B cell (primary cell): ENCODE measurements at regions not wholly inside any gene's neighbourhood (a gene's known extent, or its start where the extent isn't known, plus 50 kb on each side); places are given as distances from the start of the nearest gene placed in this dataset.

Source experiments
- ATAC-seq: fragments of 200-7000 bp; cut with Tn5 transposase; one replicate; pipeline ENCODE4 v1.10.0; 2021; ENCODE audit warnings: low read depth, mild to moderate bottlenecking, moderate number of reproducible peaks, moderate library complexity
- CTCF ChIA-PET: fragments of 350-600 bp; sonication (Branson Sonifier 250); formaldehyde crosslinking; loops from one replicate; lab custom pipeline; 2021; ENCODE audit warnings: antibody characterized with exemption, inconsistent platforms; lab: Charles Lee
- POLR2A ChIA-PET: fragments of 350-600 bp; sonication (Branson Sonifier 250); formaldehyde crosslinking; loops from one replicate; lab custom pipeline; 2021; ENCODE audit warnings: antibody characterized with exemption; lab: Charles Lee
- DNase-seq: peaks from one replicate; pipeline ENCODE4 v3.0.0; 2013
- H2AFZ ChIP-seq: 2 replicates; pipeline ENCODE4 v1.6.1; 2012; ENCODE audit warnings: mild to moderate bottlenecking, low read depth, low read length; ENCODE audit not compliant: insufficient read depth, poor library complexity, severe bottlenecking
- H3K27ac ChIP-seq, 2 donors: 1 replicate in 1 of 2; 2 replicates in 1 of 2; pipeline ENCODE4 v1.5.1; 2012 to 2013; ENCODE audit warnings: low read length in 2 of 2, mild to moderate bottlenecking in 2 of 2, moderate library complexity in 1 of 2
- H3K27me3 ChIP-seq, 4 experiments: fragments of 200-600 bp in 1 of 4; sonication (generic) in 1 of 4; replicated peaks in 1 of 4; 1 replicate in 2 of 4; 2 replicates in 2 of 4; pipeline versions ENCODE4 v1.6.1 to v1.7.0; 2013 to 2016; ENCODE audit warnings: low read length in 3 of 4, mild to moderate bottlenecking in 2 of 4, mixed read lengths in 1 of 4, moderate library complexity in 1 of 4; ENCODE audit not compliant: insufficient read depth in 4 of 4, control insufficient read depth in 3 of 4; ENCODE audit errors: control extremely low read depth in 1 of 4
- H3K36me3 ChIP-seq, 2 experiments: replicated peaks in 1 of 2; 1 replicate in 1 of 2; 2 replicates in 1 of 2; pipeline versions ENCODE4 v1.6.1 to v1.7.1; 2013; ENCODE audit warnings: low read length in 1 of 2; ENCODE audit not compliant: insufficient read depth in 2 of 2, control insufficient read depth in 1 of 2; ENCODE audit errors: control extremely low read depth in 1 of 2, extremely low read depth in 1 of 2
- H3K4me1 ChIP-seq, 2 donors: fragments of 200-600 bp in 1 of 2; sonication (generic) in 1 of 2; 1 replicate in 1 of 2; 2 replicates in 1 of 2; pipeline versions ENCODE4 v1.5.1 to v1.6.1; 2013 to 2017; ENCODE audit warnings: low read length in 2 of 2; ENCODE audit not compliant: control insufficient read depth in 2 of 2, insufficient read depth in 2 of 2
- H3K4me2 ChIP-seq: replicated peaks from 2 replicates; pipeline ENCODE3; 2012; ENCODE audit warnings: mild to moderate bottlenecking, low read depth, low read length; ENCODE audit not compliant: poor library complexity, severe bottlenecking
- H3K4me3 ChIP-seq, 5 experiments: fragments of 200-600 bp in 1 of 5; sonication (generic) in 1 of 5; 1 replicate in 3 of 5; 2 replicates in 2 of 5; pipeline versions ENCODE4 v1.5.1 to v1.7.0; 2011 to 2016; ENCODE audit warnings: low read length in 4 of 5, mild to moderate bottlenecking in 4 of 5, low read depth in 2 of 5, control low read depth in 1 of 5, moderate library complexity in 1 of 5; ENCODE audit not compliant: insufficient read depth in 1 of 5; ENCODE audit errors: control extremely low read depth in 1 of 5, extremely low read depth in 1 of 5
- H3K79me2 ChIP-seq: fragments of 200-600 bp; sonication (generic); one replicate; pipeline ENCODE4 v1.6.0; 2016; ENCODE audit warnings: low read length; ENCODE audit not compliant: control insufficient read depth, insufficient read depth
- H3K9ac ChIP-seq: fragments of 200-600 bp; sonication (generic); 2 replicates; pipeline ENCODE4 v1.6.1; 2017; ENCODE audit warnings: mild to moderate bottlenecking, low read length, moderate library complexity
- H3K9me3 ChIP-seq, 3 donors: one replicate each; pipeline versions ENCODE4 v1.6.1 to v1.7.1; 2013; ENCODE audit warnings: low read length in 2 of 3; ENCODE audit not compliant: control insufficient read depth in 2 of 3, insufficient read depth in 1 of 3; ENCODE audit errors: control extremely low read depth in 1 of 3
- H4K20me1 ChIP-seq: 2 replicates; pipeline ENCODE4 v1.6.0; 2012; ENCODE audit warnings: mild to moderate bottlenecking, low read length; ENCODE audit not compliant: insufficient read depth, control insufficient read depth, poor library complexity, severe bottlenecking
- H3K27ac Mint-ChIP-seq: one replicate; pipeline ENCODE4 v1.8.0; 2021; ENCODE audit warnings: mixed read lengths
- H3K27me3 Mint-ChIP-seq: one replicate; pipeline ENCODE4 v1.8.0; 2021; ENCODE audit warnings: mixed read lengths
- H3K4me1 Mint-ChIP-seq: one replicate; pipeline ENCODE4 v1.8.0; 2021; ENCODE audit warnings: mixed read lengths
- H3K4me3 Mint-ChIP-seq: one replicate; pipeline ENCODE4 v1.8.0; 2021; ENCODE audit warnings: mixed read lengths
- H3K9me3 Mint-ChIP-seq: one replicate; pipeline ENCODE4 v1.8.0; 2022; ENCODE audit warnings: mixed read lengths; ENCODE audit not compliant: insufficient read depth
- CTCF ChIP-seq: fragments of 200-600 bp; IDR thresholded peaks from one replicate; pipeline ENCODE4 v1.8.0; 2022; ENCODE audit warnings: antibody characterized with exemption, mild to moderate bottlenecking
- EZH2 ChIP-seq: IDR thresholded peaks from 2 replicates; pipeline ENCODE4 v1.6.1; 2012; ENCODE audit warnings: borderline replicate concordance, low read depth, mild to moderate bottlenecking, moderate library complexity, low read length; ENCODE audit not compliant: insufficient read depth, poor library complexity, severe bottlenecking
- WGBS: methylation state at CpG from one replicate; pipeline ENCODE4 v1.1.5; 2013; ENCODE audit warnings: missing lambda C conversion rate; ENCODE audit not compliant: insufficient coverage; 5-methylcytosine and 5-hydroxymethylcytosine counted together
- intact Hi-C: fragments of 100-400 bp; cut with micrococcal nuclease; formaldehyde crosslinking; loops from one replicate; pipeline ENCODE4 v1.10.0; 2022

GRCh38 chr1:113266788-113267187 is 123.5 kb upstream of the MAGI3 start:
- Mint-ChIP-seq H3K4me3 (no peak overlapping the region), H3K27me3 (peaks cover 10% of the 10 kb centered on the region), H3K4me1 (no peaks in the 10 kb centered on the region), H3K27ac (no peak overlapping the region), H3K9me3 (no peaks in the 10 kb centered on the region)
- Histone ChIP-seq H3K36me3 (no peaks in the 10 kb centered on the region), H3K9ac (no peak overlapping the region), H3K4me1 (no peaks in the 10 kb centered on the region), H3K4me3 (no peak overlapping the region), H3K27me3 (no peaks in the 10 kb centered on the region), H3K4me2 (no peak overlapping the region), H4K20me1 (no peaks in the 10 kb centered on the region), H3K27ac (no peak overlapping the region), H3K9me3 (peaks cover 0 to 5% (median 0%) of the 10 kb centered on the region in 3 donors), H3K79me2 (no peaks in the 10 kb centered on the region), H2AFZ (no peak overlapping the region)
- intact Hi-C loops, result no loop called here
- TF ChIP-seq CTCF (no peak), EZH2 (no peak)
- ChIA-PET POLR2A (no interaction called here), CTCF (no interaction called here)
- WGBS, result 95% methylated on average over 6 of the region's 6 CpGs
- ATAC-seq, result no peak
- DNase-seq, result no peak

GRCh38 chr1:113269168-113269963 is 120.9 kb upstream of the MAGI3 start:
- H3K36me3 ChIP-seq, result no peaks in the 10 kb centered on the region
- H4K20me1 ChIP-seq, result no peaks in the 10 kb centered on the region
- H2AFZ ChIP-seq, result no peak overlapping the region
- no peak overlapping the region for H3K4me3 ChIP-seq
- no peak overlapping the region for H3K4me3 Mint-ChIP-seq
- CTCF ChIA-PET, result interaction anchor here (0.9 kb wide), 2 partner anchors 8 to 18 kb away, joined by 3 read pairs; no protein-coding TSS in a partner anchor
- H3K4me2 ChIP-seq, result no peak overlapping the region
- no peaks in the 10 kb centered on the region for H3K27me3 ChIP-seq
- no peak overlapping the region for H3K27ac ChIP-seq
- intact Hi-C loops, result no loop called here
- no peaks in the 10 kb centered on the region for H3K4me1 Mint-ChIP-seq
- no peaks in the 10 kb centered on the region for H3K9me3 Mint-ChIP-seq
- WGBS, result no CpG with 5 or more reads among the region's 6 CpGs
- H3K4me1 ChIP-seq, result no peaks in the 10 kb centered on the region
- peaks cover 0 to 5% (median 0%) of the 10 kb centered on the region in 3 donors for H3K9me3 ChIP-seq
- no peak for DNase-seq
- H3K27me3 Mint-ChIP-seq, result peaks cover 9% of the 10 kb centered on the region
- no peaks in the 10 kb centered on the region for H3K79me2 ChIP-seq
- no peak overlapping the region for H3K9ac ChIP-seq
- no peak for TF ChIP-seq CTCF
- no peak for TF ChIP-seq EZH2
- ATAC-seq, result no peak
- POLR2A ChIA-PET, result no interaction called here
- H3K27ac Mint-ChIP-seq, result no peak overlapping the region
